Lower leg skin (tissue), 3 donors: ENCODE measurements at regions not wholly inside any gene's neighbourhood (a gene's known extent, or its start where the extent isn't known, plus 50 kb on each side); places are given as distances from the start of the nearest gene placed in this dataset.

Experiments used
- CTCF ChIP-seq, 3 donors: fragments of 450-650 bp; IDR thresholded peaks; one replicate each; pipeline ENCODE4 v1.5.1; 2016; ENCODE audit warnings: antibody characterized with exemption in 3 of 3, mild to moderate bottlenecking in 3 of 3, moderate library complexity in 2 of 3
- POLR2A ChIP-seq, 2 donors: fragments of 450-650 bp; IDR thresholded peaks; one replicate each; pipeline ENCODE4 v1.6.1; 2016 to 2017; ENCODE audit warnings: antibody characterized with exemption in 2 of 2, mild to moderate bottlenecking in 1 of 2, moderate library complexity in 1 of 2

GRCh38 chr13:71034018-71034417 is 833.0 kb downstream of the DACH1 start:
- TF ChIP-seq CTCF (IDR thresholded peaks at IDR 0.05) (no peak), POLR2A (IDR thresholded peaks at IDR 0.05) (no peak)
